ENCODE measurements at regions not wholly inside any gene's neighbourhood (a gene's known extent, or its start where the extent isn't known, plus 50 kb on each side); places are given as distances from the start of the nearest gene placed in this dataset.

GRCh38 chr7:124398937-124399552, 366.2 kb upstream of the TMEM229A start:
- H3K27me3 ChIP-seq = no peaks in the 10 kb centered on the region
- H3K4me1 ChIP-seq (ENCODE audit: insufficient read depth) = no peaks in the 10 kb centered on the region
- H3K9me3 ChIP-seq = no peaks in the 10 kb centered on the region
- TF ChIP-seq POLR2A (IDR thresholded peaks at IDR 0.05) (no peak), EP300 (IDR thresholded peaks at IDR 0.05) (no peak), CTCF (IDR thresholded peaks at IDR 0.05) (no peak)
- H3K27ac ChIP-seq = no peak overlapping the region
- no peak for DNase-seq
- WGBS, 3 donors = 82 to 94% (median 85%) methylated on average over 2 of the region's 2 CpGs
- H3K4me3 ChIP-seq = no peak overlapping the region
- H3K36me3 ChIP-seq = no peaks in the 10 kb centered on the region
- intact Hi-C loops (cut with DNase I) = no loop called here

- H3K9me3 ChIP-seq = no peaks in the 10 kb centered on the region
- H3K36me3 ChIP-seq = no peaks in the 10 kb centered on the region
- H3K27me3 ChIP-seq = no peaks in the 10 kb centered on the region
- H3K27ac ChIP-seq = no peak overlapping the region
- no peak for TF ChIP-seq EP300 (IDR thresholded peaks at IDR 0.05)
- TF ChIP-seq POLR2A (IDR thresholded peaks at IDR 0.05) = no peak
- TF ChIP-seq CTCF (IDR thresholded peaks at IDR 0.05) = no peak
- no peak overlapping the region for H3K4me3 ChIP-seq
- 73 to 83% (median 75%) methylated on average over 4 of the region's 4 CpGs for WGBS, 3 donors
- H3K4me1 ChIP-seq (ENCODE audit: insufficient read depth) = no peaks in the 10 kb centered on the region
- no peak for DNase-seq
- intact Hi-C loops (cut with DNase I) = no loop called here
These were observed 364.3 kb upstream of the TMEM229A start for GRCh38 chr7:124397134-124397533.

- H3K36me3 ChIP-seq = no peaks in the 10 kb centered on the region
- no peaks in the 10 kb centered on the region for H3K27me3 ChIP-seq
- TF ChIP-seq CTCF (IDR thresholded peaks at IDR 0.05) (no peak), POLR2A (IDR thresholded peaks at IDR 0.05) (no peak), EP300 (IDR thresholded peaks at IDR 0.05) (no peak)
- no peaks in the 10 kb centered on the region for H3K9me3 ChIP-seq
- DNase-seq = no peak
- no peak overlapping the region for H3K27ac ChIP-seq
- no peak overlapping the region for H3K4me3 ChIP-seq
- no peaks in the 10 kb centered on the region for H3K4me1 ChIP-seq (ENCODE audit: insufficient read depth)
- WGBS, 3 donors = 58 to 72% (median 65%) methylated on average over 1 of the region's 1 CpG
- intact Hi-C loops (cut with DNase I) = no loop called here
These were observed 357.4 kb upstream of the TMEM229A start for GRCh38 chr7:124390301-124390700.

GRCh38 chr7:124388751-124389150, 355.9 kb upstream of the TMEM229A start:
- Histone ChIP-seq H3K4me1 (ENCODE audit: insufficient read depth) (no peaks in the 10 kb centered on the region), H3K4me3 (no peak overlapping the region), H3K9me3 (no peaks in the 10 kb centered on the region), H3K27me3 (no peaks in the 10 kb centered on the region), H3K36me3 (no peaks in the 10 kb centered on the region), H3K27ac (no peak overlapping the region)
- TF ChIP-seq POLR2A (IDR thresholded peaks at IDR 0.05) = no peak
- TF ChIP-seq EP300 (IDR thresholded peaks at IDR 0.05) = no peak
- TF ChIP-seq CTCF (IDR thresholded peaks at IDR 0.05) = no peak
- intact Hi-C loops (cut with DNase I) = no loop called here
- WGBS, 3 donors = 23 to 32% (median 24%) methylated on average over 1 of the region's 1 CpG
- DNase-seq = no peak

All from ovary (tissue), 7 donors.